Activated naive CD4-positive, alpha-beta T cell treated with anti-CD3 and anti-CD28 coated beads for 36 hours (primary cell): ENCODE measurements at regions not wholly inside any gene's neighbourhood (a gene's known extent, or its start where the extent isn't known, plus 50 kb on each side); places are given as distances from the start of the nearest gene placed in this dataset.

Source experiments
- CTCF ChIA-PET: fragments of 350-600 bp; sonication (Branson Sonifier 250); formaldehyde crosslinking; loops from one replicate; lab custom pipeline; 2021; ENCODE audit warnings: antibody characterized with exemption; lab: Charles Lee
- DNase-seq: peaks from one replicate; pipeline ENCODE4 v3.0.0-alpha.2; 2020
- H3K27ac Mint-ChIP-seq: one replicate; pipeline ENCODE4 v1.8.0; 2021; ENCODE audit warnings: mild to moderate bottlenecking, mixed read lengths
- H3K27me3 Mint-ChIP-seq: one replicate; pipeline ENCODE4 v1.8.0; 2021; ENCODE audit warnings: low read depth, mixed read lengths
- H3K36me3 Mint-ChIP-seq: one replicate; pipeline ENCODE4 v1.8.0; 2021; ENCODE audit warnings: low read depth, mixed read lengths
- H3K4me1 Mint-ChIP-seq: one replicate; pipeline ENCODE4 v1.8.0; 2021; ENCODE audit warnings: low read depth, mixed read lengths
- H3K4me3 Mint-ChIP-seq: one replicate; pipeline ENCODE4 v1.8.0; 2021; ENCODE audit warnings: mild to moderate bottlenecking, moderate library complexity, mixed read lengths
- H3K9me3 Mint-ChIP-seq: one replicate; pipeline ENCODE4 v1.8.0; 2021; ENCODE audit warnings: mixed read lengths
- intact Hi-C: fragments of 100-400 bp; cut with micrococcal nuclease; formaldehyde crosslinking; loops from one replicate; pipeline ENCODE4 v1.15.1; 2023

GRCh38 chr13:34883396-34883795 lies 58.7 kb upstream of the NBEA start:
- DNase-seq: no peak
- CTCF ChIA-PET: no interaction called here
- Mint-ChIP-seq H3K27me3 (peaks cover 10% of the 10 kb centered on the region), H3K4me3 (no peak overlapping the region), H3K27ac (no peak overlapping the region), H3K36me3 (no peaks in the 10 kb centered on the region), H3K4me1 (no peaks in the 10 kb centered on the region), H3K9me3 (no peaks in the 10 kb centered on the region)
- intact Hi-C loops: no loop called here

- Mint-ChIP-seq H3K9me3 (no peaks in the 10 kb centered on the region), H3K27ac (no peak overlapping the region), H3K36me3 (no peaks in the 10 kb centered on the region), H3K4me1 (no peaks in the 10 kb centered on the region), H3K27me3 (peaks cover 10% of the 10 kb centered on the region), H3K4me3 (no peak overlapping the region)
- CTCF ChIA-PET: no interaction called here
- intact Hi-C loops: no loop called here
- no peak for DNase-seq
Observed at GRCh38 chr13:34884366-34884765, 57.7 kb upstream of the NBEA start.

GRCh38 chr13:34886121-34886875 lies 55.8 kb upstream of the NBEA start:
- H3K9me3 Mint-ChIP-seq: no peaks in the 10 kb centered on the region
- CTCF ChIA-PET: interaction anchor here (1.2 kb wide), 1 partner anchor 15 kb away, joined by 3 read pairs; no protein-coding TSS in a partner anchor
- no peak for DNase-seq
- H3K27me3 Mint-ChIP-seq: peaks cover 8% of the 10 kb centered on the region
- H3K4me1 Mint-ChIP-seq: no peaks in the 10 kb centered on the region
- no peaks in the 10 kb centered on the region for H3K36me3 Mint-ChIP-seq
- intact Hi-C loops: no loop called here
- no peak overlapping the region for H3K4me3 Mint-ChIP-seq
- H3K27ac Mint-ChIP-seq: no peak overlapping the region

GRCh38 chr13:34886987-34887386 lies 55.1 kb upstream of the NBEA start:
- H3K27me3 Mint-ChIP-seq: peaks cover 6% of the 10 kb centered on the region
- CTCF ChIA-PET: interaction anchor here (1.2 kb wide), 1 partner anchor 16 kb away, joined by 3 read pairs; no protein-coding TSS in a partner anchor
- no peaks in the 10 kb centered on the region for H3K36me3 Mint-ChIP-seq
- intact Hi-C loops: no loop called here
- H3K4me3 Mint-ChIP-seq: no peak overlapping the region
- no peak overlapping the region for H3K27ac Mint-ChIP-seq
- H3K4me1 Mint-ChIP-seq: no peaks in the 10 kb centered on the region
- no peak for DNase-seq
- H3K9me3 Mint-ChIP-seq: no peaks in the 10 kb centered on the region
